ENCODE measurements at regions not wholly inside any gene's neighbourhood (a gene's known extent, or its start where the extent isn't known, plus 50 kb on each side); places are given as distances from the start of the nearest gene placed in this dataset.
"Not testable (repeated sequence)": the region's sequence is repeated elsewhere in the genome, so short reads cannot be mapped to it uniquely, and the experiment has no call there.

GRCh38 chr4:59556191-59556590, 1643.9 kb upstream of the ADGRL3 start:
- TF ChIP-seq EZH2 (IDR thresholded peaks at IDR 0.05; ENCODE audit: insufficient read depth, low read length); CTCF (IDR thresholded peaks at IDR 0.05; ENCODE audit: insufficient read depth, low read depth, low read length): not testable (repeated sequence)

All from astrocyte (in vitro differentiated cells and primary cell).